ENCODE measurements at regions not wholly inside any gene's neighbourhood (a gene's known extent, or its start where the extent isn't known, plus 50 kb on each side); places are given as distances from the start of the nearest gene placed in this dataset.
"Not testable (repeated sequence)": the region's sequence is repeated elsewhere in the genome, so short reads cannot be mapped to it uniquely, and the experiment has no call there.

- no peak for DNase-seq
These were observed 216.8 kb downstream of the TRIM36 start for GRCh38 chr5:114952876-114953275.

- DNase-seq: no peak
These were observed 220.0 kb downstream of the TRIM36 start for GRCh38 chr5:114949756-114950155.

- DNase-seq: no peak
These were observed 220.6 kb downstream of the TRIM36 start for GRCh38 chr5:114948986-114949621.

- DNase-seq: no peak
These were observed 221.3 kb downstream of the TRIM36 start for GRCh38 chr5:114948363-114948762.

GRCh38 chr5:114940709-114941108, 229.0 kb downstream of the TRIM36 start:
- no peak for DNase-seq

GRCh38 chr5:114935490-114935889, 234.2 kb downstream of the TRIM36 start:
- DNase-seq: no peak

GRCh38 chr5:114928644-114929462, 240.9 kb downstream of the TRIM36 start:
- no peak for DNase-seq

- DNase-seq: no peak
These were observed 244.9 kb downstream of the TRIM36 start for GRCh38 chr5:114924769-114925168.

GRCh38 chr5:114912189-114912920, 257.4 kb downstream of the TRIM36 start:
- DNase-seq: no peak

GRCh38 chr5:114910727-114911126, 259.0 kb downstream of the TRIM36 start:
- DNase-seq: no peak

- DNase-seq: no peak
These were observed 260.3 kb downstream of the TRIM36 start for GRCh38 chr5:114909424-114909823.

- DNase-seq: no peak
These were observed 265.9 kb downstream of the TRIM36 start for GRCh38 chr5:114903767-114904166.

- no peak for DNase-seq
These were observed 271.1 kb downstream of the TRIM36 start for GRCh38 chr5:114898602-114899001.

GRCh38 chr5:114883675-114884074, 286.0 kb downstream of the TRIM36 start:
- no peak for DNase-seq

- DNase-seq: no peak
These were observed 310.3 kb downstream of the TRIM36 start for GRCh38 chr5:114859438-114859735.

GRCh38 chr5:114858665-114859437, 310.9 kb downstream of the TRIM36 start:
- DNase-seq: peak; percentile 37

- DNase-seq: peak; percentile 70
These were observed 311.7 kb downstream of the TRIM36 start for GRCh38 chr5:114857941-114858551.

GRCh38 chr5:114844711-114845110, 325.0 kb downstream of the TRIM36 start:
- not testable (repeated sequence) for DNase-seq

- DNase-seq: no peak
These were observed 330.3 kb downstream of the TRIM36 start for GRCh38 chr5:114839360-114839759.

- DNase-seq: no peak
These were observed 330.8 kb downstream of the TRIM36 start for GRCh38 chr5:114838937-114839336.

GRCh38 chr5:114830114-114830513, 339.6 kb downstream of the TRIM36 start:
- peak; percentile 25 for DNase-seq

GRCh38 chr5:114822863-114823262, 346.8 kb downstream of the TRIM36 start:
- DNase-seq: no peak

Data from tongue (tissue), 1 donor.